ENCODE measurements at regions not wholly inside any gene's neighbourhood (a gene's known extent, or its start where the extent isn't known, plus 50 kb on each side); places are given as distances from the start of the nearest gene placed in this dataset.

GRCh38 chr19:32122258-32122657 is 223.2 kb upstream of the ZNF507 start:
- no peak for TF ChIP-seq CTCF (IDR thresholded peaks at IDR 0.05; ENCODE audit: insufficient read depth, low read depth, low read length, missing control alignments)
- no peak for DNase-seq (ENCODE audit: low read depth)

GRCh38 chr19:32123355-32123940 is 222.0 kb upstream of the ZNF507 start:
- DNase-seq (ENCODE audit: low read depth), result no peak
- H3K4me3 ChIP-seq (ENCODE audit: low read length), result no peak overlapping the region
- TF ChIP-seq CTCF (IDR thresholded peaks at IDR 0.05; ENCODE audit: insufficient read depth, low read depth, low read length, missing control alignments), result no peak

More at GRCh38 chr19:32122258-32122657, 223.2 kb upstream of the ZNF507 start:
- no peak overlapping the region for H3K4me3 ChIP-seq (ENCODE audit: low read length)

GRCh38 chr19:32124585-32124984 is 220.8 kb upstream of the ZNF507 start:
- H3K4me3 ChIP-seq (ENCODE audit: low read length), result no peak overlapping the region
- DNase-seq (ENCODE audit: low read depth), result no peak
- no peak for TF ChIP-seq CTCF (IDR thresholded peaks at IDR 0.05; ENCODE audit: insufficient read depth, low read depth, low read length, missing control alignments)

- H3K4me3 ChIP-seq (ENCODE audit: low read length), result no peak overlapping the region
- TF ChIP-seq CTCF (IDR thresholded peaks at IDR 0.05; ENCODE audit: insufficient read depth, low read depth, low read length, missing control alignments), result no peak
These were observed 216.3 kb upstream of the ZNF507 start for GRCh38 chr19:32129141-32129540.

GRCh38 chr19:32130332-32130731 is 215.1 kb upstream of the ZNF507 start:
- no peak for TF ChIP-seq CTCF (IDR thresholded peaks at IDR 0.05; ENCODE audit: insufficient read depth, low read depth, low read length, missing control alignments)
- no peak for DNase-seq (ENCODE audit: low read depth)
- no peak overlapping the region for H3K4me3 ChIP-seq (ENCODE audit: low read length)

More at GRCh38 chr19:32129141-32129540, 216.3 kb upstream of the ZNF507 start:
- no peak for DNase-seq (ENCODE audit: low read depth)

GRCh38 chr19:32131005-32131404 is 214.4 kb upstream of the ZNF507 start:
- TF ChIP-seq CTCF (IDR thresholded peaks at IDR 0.05; ENCODE audit: insufficient read depth, low read depth, low read length, missing control alignments), result no peak

GRCh38 chr19:32138416-32138815 is 207.0 kb upstream of the ZNF507 start:
- TF ChIP-seq CTCF (IDR thresholded peaks at IDR 0.05; ENCODE audit: insufficient read depth, low read depth, low read length, missing control alignments), result no peak
- H3K4me3 ChIP-seq (ENCODE audit: low read length), result no peak overlapping the region
- no peak for DNase-seq (ENCODE audit: low read depth)

More at GRCh38 chr19:32131005-32131404, 214.4 kb upstream of the ZNF507 start:
- DNase-seq (ENCODE audit: low read depth), result no peak
- H3K4me3 ChIP-seq (ENCODE audit: low read length), result no peak overlapping the region

Measured in epithelial cell of esophagus (primary cell).